Chondrocyte (in vitro differentiated cells): ENCODE measurements at regions not wholly inside any gene's neighbourhood (a gene's known extent, or its start where the extent isn't known, plus 50 kb on each side); places are given as distances from the start of the nearest gene placed in this dataset.

ENCODE experiments used
- DNase-seq: peaks from one replicate; pipeline ENCODE4 v3.0.0; 2021; ENCODE audit warnings: mixed read lengths, low spot score
- H3K27ac Mint-ChIP-seq: one replicate; pipeline ENCODE4 v1.8.0; 2021; ENCODE audit warnings: mild to moderate bottlenecking, moderate library complexity, mixed read lengths; ENCODE audit not compliant: unreplicated experiment
- H3K27me3 Mint-ChIP-seq: 2 replicates; pipeline ENCODE4 v1.8.0; 2021; ENCODE audit warnings: low read depth, mixed read lengths
- H3K36me3 Mint-ChIP-seq: 2 replicates; pipeline ENCODE4 v1.8.0; 2021; ENCODE audit warnings: low read depth, mixed read lengths
- H3K4me1 Mint-ChIP-seq: 2 replicates; pipeline ENCODE4 v1.8.0; 2021; ENCODE audit warnings: low read depth, mild to moderate bottlenecking, mixed read lengths
- H3K4me3 Mint-ChIP-seq: one replicate; pipeline ENCODE4 v1.8.0; 2021; ENCODE audit warnings: mild to moderate bottlenecking, moderate library complexity, mixed read lengths; ENCODE audit not compliant: unreplicated experiment
- H3K9me3 Mint-ChIP-seq: 2 replicates; pipeline ENCODE4 v1.8.0; 2021; ENCODE audit warnings: low read depth, mixed read lengths
- CTCF ChIP-seq: fragments of 200-600 bp; sonication (generic); IDR thresholded peaks from 2 replicates; pipeline ENCODE4 v1.5.0; 2021; ENCODE audit warnings: antibody characterized with exemption, mild to moderate bottlenecking, moderate library complexity

GRCh38 chr1:231093156-231093922 lies 53.3 kb upstream of the FAM89A start:
- H3K27me3 Mint-ChIP-seq = peaks cover 11% of the 10 kb centered on the region
- no peaks in the 10 kb centered on the region for H3K36me3 Mint-ChIP-seq
- TF ChIP-seq CTCF = peak; percentile 71
- no peak overlapping the region for H3K4me3 Mint-ChIP-seq
- no peak for DNase-seq
- H3K27ac Mint-ChIP-seq = peak overlapping the region; percentile 41
- no peaks in the 10 kb centered on the region for H3K9me3 Mint-ChIP-seq
- peaks cover 15% of the 10 kb centered on the region for H3K4me1 Mint-ChIP-seq

GRCh38 chr1:231092380-231092779 lies 52.3 kb upstream of the FAM89A start:
- no peak overlapping the region for H3K27ac Mint-ChIP-seq
- H3K9me3 Mint-ChIP-seq = no peaks in the 10 kb centered on the region
- no peak for DNase-seq
- peaks cover 15% of the 10 kb centered on the region for H3K4me1 Mint-ChIP-seq
- no peak for TF ChIP-seq CTCF
- no peak overlapping the region for H3K4me3 Mint-ChIP-seq
- H3K36me3 Mint-ChIP-seq = no peaks in the 10 kb centered on the region
- peaks cover 11% of the 10 kb centered on the region for H3K27me3 Mint-ChIP-seq

- no peak overlapping the region for H3K27ac Mint-ChIP-seq
- H3K36me3 Mint-ChIP-seq = no peaks in the 10 kb centered on the region
- peaks cover 15% of the 10 kb centered on the region for H3K4me1 Mint-ChIP-seq
- no peak for DNase-seq
- TF ChIP-seq CTCF = peak; percentile 76
- H3K9me3 Mint-ChIP-seq = no peaks in the 10 kb centered on the region
- H3K27me3 Mint-ChIP-seq = peaks cover 12% of the 10 kb centered on the region
- no peak overlapping the region for H3K4me3 Mint-ChIP-seq
Measured at GRCh38 chr1:231091831-231092301, 51.8 kb upstream of the FAM89A start.

GRCh38 chr1:231091415-231091814 lies 51.4 kb upstream of the FAM89A start:
- Mint-ChIP-seq H3K27me3 (peaks cover 10% of the 10 kb centered on the region), H3K27ac (no peak overlapping the region), H3K36me3 (no peaks in the 10 kb centered on the region), H3K9me3 (no peaks in the 10 kb centered on the region), H3K4me3 (no peak overlapping the region), H3K4me1 (peaks cover 15% of the 10 kb centered on the region)
- TF ChIP-seq CTCF = no peak
- DNase-seq = no peak
